Common myeloid progenitor, CD34-positive (primary cell): ENCODE measurements at regions not wholly inside any gene's neighbourhood (a gene's known extent, or its start where the extent isn't known, plus 50 kb on each side); places are given as distances from the start of the nearest gene placed in this dataset.
"Not testable (repeated sequence)": the region's sequence is repeated elsewhere in the genome, so short reads cannot be mapped to it uniquely, and the experiment has no call there.

Experiments
- CTCF ChIA-PET: fragments of 350-600 bp; sonication (Branson Sonifier 250); formaldehyde crosslinking; loops from one replicate; lab custom pipeline; 2021; ENCODE audit warnings: antibody characterized with exemption; lab: Charles Lee
- POLR2A ChIA-PET: fragments of 350-600 bp; sonication (Branson Sonifier 250); formaldehyde crosslinking; loops from one replicate; lab custom pipeline; 2021; ENCODE audit warnings: antibody characterized with exemption; lab: Charles Lee
- DNase-seq, 3 donors: peaks; one replicate each; pipeline versions ENCODE4 v3.0.0 to v3.0.0-alpha.2; 2013
- H3K27ac ChIP-seq, 2 experiments: 1 replicate in 1 of 2; 2 replicates in 1 of 2; pipeline ENCODE4 v1.7.0; 2013; ENCODE audit warnings: inconsistent platforms in 2 of 2, low read length in 2 of 2, mild to moderate bottlenecking in 2 of 2, low read depth in 1 of 2, moderate library complexity in 1 of 2; ENCODE audit not compliant: severe bottlenecking in 2 of 2, insufficient read depth in 1 of 2, poor library complexity in 1 of 2
- H3K27me3 ChIP-seq, 5 experiments: replicated peaks in 2 of 5; 1 replicate in 3 of 5; 2 replicates in 2 of 5; pipeline versions ENCODE4 v1.6.1 to v1.7.0; 2013; ENCODE audit warnings: low read length in 4 of 5, mild to moderate bottlenecking in 2 of 5, moderate library complexity in 2 of 5, inconsistent platforms in 1 of 5; ENCODE audit not compliant: insufficient read depth in 5 of 5, control insufficient read depth in 4 of 5
- H3K36me3 ChIP-seq, 4 experiments: 1 replicate in 2 of 4; 2 replicates in 2 of 4; pipeline versions ENCODE4 v1.6.1 to v1.7.0; 2013; ENCODE audit warnings: low read length in 3 of 4, control low read depth in 1 of 4, mild to moderate bottlenecking in 1 of 4; ENCODE audit not compliant: control insufficient read depth in 4 of 4, insufficient read depth in 4 of 4
- H3K4me1 ChIP-seq, 4 experiments: 1 replicate in 3 of 4; 2 replicates in 1 of 4; pipeline versions ENCODE4 v1.6.1 to v1.7.1; 2013; ENCODE audit warnings: low read length in 3 of 4, mild to moderate bottlenecking in 3 of 4, control low read depth in 1 of 4, inconsistent platforms in 1 of 4, moderate library complexity in 1 of 4; ENCODE audit not compliant: control insufficient read depth in 4 of 4, insufficient read depth in 4 of 4; ENCODE audit errors: control extremely low read depth in 1 of 4
- H3K4me3 ChIP-seq, 7 experiments: 1 replicate in 4 of 7; 2 replicates in 3 of 7; pipeline versions ENCODE4 v1.5.1 to v1.7.0; 2013; ENCODE audit warnings: mild to moderate bottlenecking in 7 of 7, low read length in 6 of 7, moderate library complexity in 6 of 7, inconsistent platforms in 2 of 7, low read depth in 2 of 7, control low read depth in 1 of 7; ENCODE audit not compliant: insufficient read depth in 4 of 7, control insufficient read depth in 1 of 7; ENCODE audit errors: extremely low read depth in 1 of 7
- H3K9me3 ChIP-seq, 5 experiments: 1 replicate in 4 of 5; 2 replicates in 1 of 5; pipeline versions ENCODE4 v1.6.1 to v1.7.1; 2013; ENCODE audit warnings: low read length in 4 of 5, mild to moderate bottlenecking in 2 of 5, inconsistent platforms in 1 of 5, low read depth in 1 of 5, moderate library complexity in 1 of 5; ENCODE audit not compliant: control insufficient read depth in 4 of 5, insufficient read depth in 2 of 5; ENCODE audit errors: control extremely low read depth in 1 of 5
- WGBS: methylation state at CpG from one replicate; pipeline ENCODE4 v1.1.5; 2013; ENCODE audit not compliant: insufficient coverage; 5-methylcytosine and 5-hydroxymethylcytosine counted together

- Histone ChIP-seq H3K4me3 (no peak overlapping the region), H3K9me3 (no peaks in the 10 kb centered on the region), H3K36me3 (no peaks in the 10 kb centered on the region), H3K27ac (no peak overlapping the region), H3K4me1 (no peaks in the 10 kb centered on the region), H3K27me3 (peaks cover 0 to 4% (median 0%) of the 10 kb centered on the region in 5 experiments)
- ChIA-PET POLR2A (no interaction called here), CTCF (interaction anchor here (1.0 kb wide), 1 partner anchor 9 kb away, joined by 4 read pairs; no protein-coding TSS in a partner anchor)
- DNase-seq: no peak
- 85% methylated on average over 3 of the region's 3 CpGs for WGBS
Measured at GRCh38 chr3:170801597-170801996, 68.4 kb downstream of the RPL22L1 start.

- POLR2A ChIA-PET, H3K4me1 ChIP-seq, H3K36me3 ChIP-seq, H3K4me3 ChIP-seq, DNase-seq, H3K9me3 ChIP-seq, H3K27me3 ChIP-seq, H3K27ac ChIP-seq: not testable (repeated sequence)
- 100% methylated on average over 1 of the region's 4 CpGs for WGBS
- CTCF ChIA-PET: interaction anchor here (0.7 kb wide), 1 partner anchor 69 kb away, joined by 3 read pairs; no protein-coding TSS in a partner anchor
Measured at GRCh38 chr3:170800275-170800674, 69.7 kb downstream of the RPL22L1 start.

GRCh38 chr3:170799009-170799408, 71.0 kb downstream of the RPL22L1 start:
- POLR2A ChIA-PET: interaction anchor here (0.6 kb wide), 1 partner anchor 143 kb away, joined by 3 read pairs; no protein-coding TSS in a partner anchor
- Histone ChIP-seq H3K27ac (no peak overlapping the region), H3K27me3 (peaks cover 0 to 1% (median 0%) of the 10 kb centered on the region in 5 experiments), H3K36me3 (no peaks in the 10 kb centered on the region), H3K4me3 (no peak overlapping the region), H3K4me1 (no peaks in the 10 kb centered on the region), H3K9me3 (peaks cover 0 to 5% (median 0%) of the 10 kb centered on the region in 5 experiments)
- WGBS: 100% methylated on average over 1 of the region's 2 CpGs
- no peak for DNase-seq
- CTCF ChIA-PET: interaction anchor here (0.8 to 1.0 kb wide), 2 partner anchors 12 to 24 kb away, joined by 3 to 4 read pairs; no protein-coding TSS in a partner anchor

GRCh38 chr3:170797685-170798084, 72.3 kb downstream of the RPL22L1 start:
- Histone ChIP-seq H3K27me3 (no peaks in the 10 kb centered on the region), H3K9me3 (peaks cover 0 to 5% (median 0%) of the 10 kb centered on the region in 5 experiments), H3K36me3 (no peaks in the 10 kb centered on the region), H3K4me1 (no peaks in the 10 kb centered on the region), H3K27ac (no peak overlapping the region), H3K4me3 (no peak overlapping the region)
- 88% methylated on average over 3 of the region's 5 CpGs for WGBS
- ChIA-PET POLR2A (no interaction called here), CTCF (interaction anchor here (1.0 to 1.2 kb wide), 2 partner anchors 14 to 26 kb away, joined by 4 to 6 read pairs; no protein-coding TSS in a partner anchor)
- no peak for DNase-seq

GRCh38 chr3:170792471-170792870, 77.5 kb downstream of the RPL22L1 start:
- ChIA-PET CTCF (interaction anchor here (1.0 kb wide), 1 partner anchor 19 kb away, joined by 3 read pairs; no protein-coding TSS in a partner anchor), POLR2A (no interaction called here)
- Histone ChIP-seq H3K4me1 (no peaks in the 10 kb centered on the region), H3K9me3 (peaks cover 0 to 5% (median 3%) of the 10 kb centered on the region in 5 experiments), H3K27ac (no peak overlapping the region), H3K36me3 (no peaks in the 10 kb centered on the region), H3K4me3 (no peak overlapping the region), H3K27me3 (peaks cover 0 to 3% (median 0%) of the 10 kb centered on the region in 5 experiments)
- 100% methylated on average over 1 of the region's 1 CpG for WGBS
- no peak for DNase-seq

GRCh38 chr3:170790647-170791046, 79.3 kb downstream of the RPL22L1 start:
- Histone ChIP-seq H3K27me3 (peaks cover 0 to 3% (median 0%) of the 10 kb centered on the region in 5 experiments), H3K4me3 (no peak overlapping the region), H3K36me3 (no peaks in the 10 kb centered on the region), H3K4me1 (no peaks in the 10 kb centered on the region), H3K9me3 (peaks cover 0 to 5% (median 3%) of the 10 kb centered on the region in 5 experiments), H3K27ac (no peak overlapping the region)
- ChIA-PET POLR2A (no interaction called here), CTCF (no interaction called here)
- DNase-seq: no peak
- no CpG with 5 or more reads among the region's 1 CpG for WGBS

- Histone ChIP-seq H3K27me3 (peaks cover 0 to 6% (median 0%) of the 10 kb centered on the region in 5 experiments), H3K9me3 (peaks cover 0 to 3% (median 0%) of the 10 kb centered on the region in 5 experiments), H3K4me1 (no peaks in the 10 kb centered on the region), H3K4me3 (no peak overlapping the region), H3K36me3 (no peaks in the 10 kb centered on the region), H3K27ac (no peak overlapping the region)
- POLR2A ChIA-PET: no interaction called here
- DNase-seq: no peak
- no CpG with 5 or more reads among the region's 2 CpGs for WGBS
- CTCF ChIA-PET: no interaction called here
Measured at GRCh38 chr3:170787464-170787863, 82.5 kb downstream of the RPL22L1 start.
